GM10266 (cell line): ENCODE measurements at regions not wholly inside any gene's neighbourhood (a gene's known extent, or its start where the extent isn't known, plus 50 kb on each side); places are given as distances from the start of the nearest gene placed in this dataset.

ENCODE experiments used
- DNase-seq: peaks from one replicate; pipeline ENCODE4 v3.0.0; 2012; ENCODE audit errors: extremely low spot score
- TF ChIP-seq, protein P1 (sequence below): IDR thresholded peaks from 2 replicates; pipeline ENCODE4 v1.5.1; 2012; ENCODE audit warnings: mild to moderate bottlenecking, low read depth; ENCODE audit not compliant: control insufficient read depth, insufficient read depth; ENCODE audit errors: missing control alignments

DNA sequence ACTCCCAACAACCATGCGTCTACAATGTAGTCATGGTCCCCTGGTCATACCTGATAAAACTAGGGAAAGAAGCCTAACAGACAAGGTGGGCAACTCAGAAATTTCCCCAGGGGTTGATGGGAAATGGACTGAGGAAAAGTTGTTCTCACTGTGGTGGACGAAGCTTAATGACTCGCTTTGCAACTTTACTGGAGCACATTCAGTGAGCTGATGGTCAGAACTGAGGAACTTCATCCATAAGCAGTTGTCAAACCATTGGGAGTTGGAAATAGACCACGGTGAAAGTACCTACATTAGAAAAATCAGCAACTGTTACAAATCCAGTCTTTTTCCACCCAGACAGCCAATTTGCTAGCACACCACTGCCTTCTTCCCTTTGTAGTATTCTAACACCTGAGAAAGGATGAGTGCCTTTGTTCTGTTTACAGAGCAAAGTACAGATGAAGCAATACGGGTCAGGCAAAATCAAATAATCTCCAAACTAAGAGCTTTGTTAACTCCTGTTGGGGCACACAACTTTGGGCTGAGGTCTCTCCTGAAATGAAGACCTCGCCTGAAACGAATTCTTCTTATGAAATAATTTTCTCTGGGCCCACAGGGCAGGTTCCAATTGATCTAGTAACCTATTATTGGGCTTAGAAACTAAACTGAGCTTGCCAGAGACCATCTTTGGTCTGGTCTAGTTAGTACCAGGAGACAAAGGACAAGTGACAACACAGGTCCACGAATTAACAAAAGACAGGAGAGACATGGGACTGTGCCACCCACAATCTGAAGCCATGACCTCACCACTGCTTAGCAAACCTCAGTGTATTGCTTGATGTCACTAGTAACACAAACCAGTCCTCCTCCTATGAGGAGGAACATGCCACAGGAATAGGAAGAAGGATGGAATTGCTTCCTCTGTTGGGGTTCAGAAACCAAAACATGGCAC lies 58.9 kb upstream of the NFKB1 start:
- TF ChIP-seq, protein P1, sequence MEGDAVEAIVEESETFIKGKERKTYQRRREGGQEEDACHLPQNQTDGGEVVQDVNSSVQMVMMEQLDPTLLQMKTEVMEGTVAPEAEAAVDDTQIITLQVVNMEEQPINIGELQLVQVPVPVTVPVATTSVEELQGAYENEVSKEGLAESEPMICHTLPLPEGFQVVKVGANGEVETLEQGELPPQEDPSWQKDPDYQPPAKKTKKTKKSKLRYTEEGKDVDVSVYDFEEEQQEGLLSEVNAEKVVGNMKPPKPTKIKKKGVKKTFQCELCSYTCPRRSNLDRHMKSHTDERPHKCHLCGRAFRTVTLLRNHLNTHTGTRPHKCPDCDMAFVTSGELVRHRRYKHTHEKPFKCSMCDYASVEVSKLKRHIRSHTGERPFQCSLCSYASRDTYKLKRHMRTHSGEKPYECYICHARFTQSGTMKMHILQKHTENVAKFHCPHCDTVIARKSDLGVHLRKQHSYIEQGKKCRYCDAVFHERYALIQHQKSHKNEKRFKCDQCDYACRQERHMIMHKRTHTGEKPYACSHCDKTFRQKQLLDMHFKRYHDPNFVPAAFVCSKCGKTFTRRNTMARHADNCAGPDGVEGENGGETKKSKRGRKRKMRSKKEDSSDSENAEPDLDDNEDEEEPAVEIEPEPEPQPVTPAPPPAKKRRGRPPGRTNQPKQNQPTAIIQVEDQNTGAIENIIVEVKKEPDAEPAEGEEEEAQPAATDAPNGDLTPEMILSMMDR, result no peak
- no peak for DNase-seq

- TF ChIP-seq, protein P1, result no peak
These were observed 56.4 kb upstream of the NFKB1 start for GRCh38 chr4:102444752-102445151.

GRCh38 chr4:102445213-102445612 lies 55.9 kb upstream of the NFKB1 start:
- DNase-seq, result no peak
- TF ChIP-seq, protein P1, result no peak

More at GRCh38 chr4:102444752-102445151, 56.4 kb upstream of the NFKB1 start:
- DNase-seq, result no peak

- TF ChIP-seq, protein P1, result no peak
- no peak for DNase-seq
These were observed 53.7 kb upstream of the NFKB1 start for GRCh38 chr4:102447413-102447812.

DNA sequence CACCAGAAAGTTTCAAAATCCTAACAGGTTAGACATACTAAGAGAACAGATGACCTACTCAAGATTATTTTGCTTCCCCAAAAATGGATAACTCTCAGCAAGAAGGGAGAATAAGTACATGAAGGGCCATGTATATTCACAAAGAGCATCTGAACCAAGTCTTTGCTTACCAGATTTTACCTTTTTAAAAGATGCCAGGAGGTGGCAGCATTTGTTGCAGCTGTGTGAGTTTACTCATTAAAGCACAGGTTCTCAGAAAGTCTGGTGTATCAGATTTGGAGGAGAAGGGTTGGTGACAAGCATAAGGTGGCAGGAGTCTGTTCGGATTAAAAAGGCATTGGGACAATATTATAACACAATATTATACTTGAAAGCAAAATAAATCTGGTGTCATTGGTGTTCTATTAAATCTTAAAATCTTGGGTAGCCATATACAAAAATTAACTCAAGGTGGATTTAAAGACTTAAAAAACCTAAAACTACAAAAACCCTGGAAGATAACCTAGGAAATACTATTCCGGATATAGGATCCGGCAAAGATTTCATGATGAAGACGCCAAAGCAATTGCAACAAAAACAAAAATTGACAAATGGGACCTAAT lies 51.3 kb upstream of the NFKB1 start:
- TF ChIP-seq, protein P1, result peak; percentile 60
- DNase-seq, result peak; percentile 51

GRCh38 chr4:102451266-102451665 lies 49.9 kb upstream of the NFKB1 start:
- DNase-seq, result no peak
- TF ChIP-seq, protein P1, result no peak
